PC-3 (cell line): ENCODE measurements at regions not wholly inside any gene's neighbourhood (a gene's known extent, or its start where the extent isn't known, plus 50 kb on each side); places are given as distances from the start of the nearest gene placed in this dataset.

Experiments
- CTCF ChIP-seq: fragments of 300-600 bp; sonication (generic); conservative IDR thresholded peaks from 2 replicates; pipeline ENCODE4 v1.5.1; 2017; ENCODE audit warnings: antibody characterized with exemption, low read depth, mild to moderate bottlenecking, low read length
- EZH2 ChIP-seq: fragments of 300-600 bp; sonication (generic); IDR thresholded peaks from one replicate; pipeline ENCODE4 v1.6.1; 2017; ENCODE audit warnings: antibody characterized with exemption, mild to moderate bottlenecking, low read length; ENCODE audit not compliant: unreplicated experiment
- EZH2phosphoT487 ChIP-seq: fragments of 300-600 bp; sonication (generic); IDR thresholded peaks from 2 replicates; pipeline ENCODE4 v1.6.1; 2018; ENCODE audit warnings: mild to moderate bottlenecking, antibody characterized with exemption, low read length, borderline replicate concordance

DNA sequence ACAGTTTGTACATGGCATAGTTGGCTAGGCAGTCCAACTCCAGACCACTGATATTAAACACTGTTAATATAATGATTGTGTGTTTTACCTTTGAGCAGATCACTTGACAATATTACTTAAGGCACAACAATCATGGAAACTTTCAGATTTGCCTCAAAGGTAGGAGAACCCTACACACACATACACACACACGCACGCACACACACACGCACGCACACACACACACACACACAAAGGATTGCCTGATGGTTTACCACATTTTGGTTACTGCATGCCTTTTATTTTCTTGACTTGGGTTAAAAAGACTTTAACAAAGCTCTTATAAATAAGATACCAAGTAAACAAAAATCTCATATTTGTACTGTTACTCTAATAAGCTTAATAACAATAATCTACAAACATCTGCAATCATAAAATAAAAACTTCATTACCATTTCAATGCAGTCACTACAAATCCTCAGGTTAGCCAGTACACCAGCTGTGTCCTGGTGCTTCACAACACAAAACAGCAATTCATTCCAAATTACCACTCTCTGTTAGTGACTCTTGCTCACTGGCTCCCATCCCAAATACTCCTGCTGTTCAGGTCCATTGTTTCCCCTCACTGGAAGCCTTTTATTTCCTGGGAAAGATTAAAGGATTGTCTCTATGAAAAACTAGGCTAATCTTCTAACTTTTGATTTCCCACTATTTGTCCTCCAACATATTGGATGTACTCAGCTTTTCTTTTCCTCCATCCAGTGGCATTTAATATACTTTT, 175.2 kb upstream of the ATP2B1 start:
- no peak for TF ChIP-seq CTCF
- no peak for TF ChIP-seq EZH2phosphoT487
- TF ChIP-seq EZH2, result no peak
